ENCODE measurements at regions not wholly inside any gene's neighbourhood (a gene's known extent, or its start where the extent isn't known, plus 50 kb on each side); places are given as distances from the start of the nearest gene placed in this dataset.

DNA sequence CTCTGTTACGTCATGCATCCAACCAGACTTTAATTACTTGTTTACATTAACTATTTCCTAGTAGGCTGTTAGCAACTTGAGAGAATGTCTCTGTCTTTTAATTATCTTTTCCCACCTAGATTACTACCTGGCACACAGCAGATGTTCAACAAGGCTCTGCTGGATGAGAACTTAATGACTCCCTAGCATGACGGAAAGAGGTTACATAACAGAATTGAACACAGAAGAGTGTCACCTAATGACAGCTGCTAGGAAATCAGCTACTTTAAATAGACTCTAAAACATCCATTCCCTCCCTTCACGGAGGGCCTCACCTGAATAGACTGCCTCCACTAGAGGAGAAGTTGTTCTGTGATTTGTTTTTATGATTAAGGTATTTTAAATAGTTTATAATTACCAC is 110.8 kb downstream of the TEX29 start:
- TF ChIP-seq CTCF (conservative IDR thresholded peaks at IDR 0.05 in 1 of 2, IDR thresholded peaks at IDR 0.05 in 1 of 2; ENCODE audit: low read depth in 1 of 2, low read length in 2 of 2) (no peak), EZH2 (IDR thresholded peaks at IDR 0.05; ENCODE audit: low read length, missing control alignments) (no peak)
